ENCODE measurements at regions not wholly inside any gene's neighbourhood (a gene's known extent, or its start where the extent isn't known, plus 50 kb on each side); places are given as distances from the start of the nearest gene placed in this dataset.
"Not testable (repeated sequence)": the region's sequence is repeated elsewhere in the genome, so short reads cannot be mapped to it uniquely, and the experiment has no call there.

- no peak for DNase-seq
These were observed 324.7 kb upstream of the FAM47C start for GRCh38 chrX:36683507-36683906.

GRCh38 chrX:36684053-36684452 lies 324.1 kb upstream of the FAM47C start:
- no peak for DNase-seq

GRCh38 chrX:36721990-36722389 lies 286.2 kb upstream of the FAM47C start:
- no peak for DNase-seq

- no peak for DNase-seq
These were observed 254.6 kb upstream of the FAM47C start for GRCh38 chrX:36753602-36754001.

DNA sequence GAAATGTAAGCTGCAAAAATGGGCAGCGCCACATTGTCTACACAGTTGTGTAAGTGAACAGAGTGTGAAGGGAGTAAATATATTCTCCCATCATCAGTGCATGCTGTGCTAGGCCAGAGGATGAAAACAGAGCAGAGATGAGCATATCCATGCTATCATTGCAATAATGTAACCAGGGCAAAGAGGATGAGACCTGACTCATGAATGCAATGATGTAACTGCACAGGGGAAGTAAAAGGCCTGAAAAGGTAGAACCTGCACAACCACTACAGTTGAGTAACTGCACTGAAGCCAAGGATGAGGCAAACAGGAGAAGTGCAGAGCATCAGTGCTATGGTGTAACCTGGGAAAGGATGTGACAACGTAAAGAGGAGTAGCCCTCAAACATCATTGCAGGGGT lies 220.4 kb upstream of the FAM47C start:
- no peak for DNase-seq

DNA sequence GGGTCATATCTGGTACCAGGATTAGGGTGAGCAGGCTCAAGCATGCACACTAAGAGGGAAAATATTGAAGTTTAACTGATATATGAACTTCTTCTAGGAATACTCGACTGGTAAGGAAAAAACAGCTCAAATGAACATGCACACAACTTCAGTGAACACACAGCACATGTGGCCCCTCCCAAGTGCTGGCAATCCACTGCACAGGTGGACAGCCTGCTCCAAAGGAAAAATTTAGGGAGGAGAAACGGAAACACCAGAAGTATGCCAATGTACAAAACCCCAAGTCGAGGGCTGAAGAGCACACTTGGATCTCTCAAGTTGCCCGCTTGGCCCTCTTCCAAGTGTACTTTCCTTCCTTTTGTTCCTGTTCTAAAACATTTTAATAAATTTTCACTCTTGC lies 205.0 kb upstream of the FAM47C start:
- DNase-seq = no peak

GRCh38 chrX:36804066-36804465 lies 204.1 kb upstream of the FAM47C start:
- no peak for DNase-seq

GRCh38 chrX:36844857-36845256 lies 163.3 kb upstream of the FAM47C start:
- DNase-seq = no peak

GRCh38 chrX:36847496-36847895 lies 160.7 kb upstream of the FAM47C start:
- DNase-seq = no peak

DNA sequence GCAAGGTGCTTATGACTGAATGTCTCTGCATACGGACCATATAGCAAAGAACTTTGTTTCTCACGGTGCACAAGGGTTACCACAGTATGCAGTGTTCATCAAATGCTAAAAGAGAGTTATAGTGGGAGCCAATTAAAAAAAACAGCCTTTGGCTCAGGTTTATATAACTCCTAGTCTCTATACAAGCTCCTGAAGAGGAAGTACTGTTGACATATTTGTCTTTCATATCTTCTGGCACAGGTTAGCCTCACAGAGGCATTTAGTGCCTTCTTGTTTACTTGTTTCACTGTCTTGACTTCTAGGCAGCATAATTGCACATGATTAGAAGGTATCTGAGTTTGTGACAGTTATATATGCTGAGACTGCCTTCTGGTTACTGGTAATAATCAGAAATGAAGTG lies 158.8 kb upstream of the FAM47C start:
- no peak for DNase-seq

DNA sequence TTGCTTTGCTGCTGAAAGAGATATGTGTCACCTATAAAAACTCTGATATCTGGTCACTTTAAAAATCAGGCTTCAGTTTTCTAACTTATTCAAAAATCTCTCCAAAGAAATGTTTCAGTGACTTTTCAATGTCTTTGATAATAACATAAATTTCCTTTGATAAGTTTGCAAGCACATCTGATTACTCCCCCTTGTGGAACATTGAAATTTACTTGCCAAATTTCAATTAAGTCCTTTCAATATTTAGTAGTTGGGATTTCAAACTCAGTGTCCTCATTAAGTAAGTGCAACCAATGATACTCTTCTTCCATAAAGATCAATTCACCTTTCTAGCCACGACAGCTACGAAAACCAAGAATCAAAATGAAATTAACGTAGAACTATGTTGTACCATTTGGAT lies 151.3 kb upstream of the FAM47C start:
- no peak for DNase-seq

GRCh38 chrX:36859231-36859630 lies 148.9 kb upstream of the FAM47C start:
- no peak for DNase-seq

- DNase-seq = no peak
These were observed 146.6 kb upstream of the FAM47C start for GRCh38 chrX:36861601-36862000.

DNA sequence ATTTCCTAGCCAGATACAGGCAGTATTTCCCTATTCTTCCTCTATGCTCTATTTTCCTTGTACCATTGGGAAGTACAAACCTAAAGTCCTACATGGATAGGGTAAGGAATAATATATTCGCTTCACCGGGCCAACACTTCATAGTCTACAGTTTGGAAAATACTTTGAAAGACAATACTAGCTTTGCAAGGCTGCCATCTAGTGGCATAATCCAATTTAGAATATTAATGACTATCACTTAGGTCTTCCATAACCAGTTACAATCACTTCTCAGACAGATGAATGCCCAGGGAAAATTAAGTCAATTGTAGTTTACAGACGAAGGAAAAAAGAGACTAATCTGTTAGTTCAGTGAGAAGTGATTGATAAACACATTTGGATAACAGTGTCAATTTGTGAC lies 141.0 kb upstream of the FAM47C start:
- peak; percentile 0 for DNase-seq

- no peak for DNase-seq
These were observed 139.6 kb upstream of the FAM47C start for GRCh38 chrX:36868592-36868991.

GRCh38 chrX:36869457-36869856 lies 138.7 kb upstream of the FAM47C start:
- DNase-seq = no peak

DNA sequence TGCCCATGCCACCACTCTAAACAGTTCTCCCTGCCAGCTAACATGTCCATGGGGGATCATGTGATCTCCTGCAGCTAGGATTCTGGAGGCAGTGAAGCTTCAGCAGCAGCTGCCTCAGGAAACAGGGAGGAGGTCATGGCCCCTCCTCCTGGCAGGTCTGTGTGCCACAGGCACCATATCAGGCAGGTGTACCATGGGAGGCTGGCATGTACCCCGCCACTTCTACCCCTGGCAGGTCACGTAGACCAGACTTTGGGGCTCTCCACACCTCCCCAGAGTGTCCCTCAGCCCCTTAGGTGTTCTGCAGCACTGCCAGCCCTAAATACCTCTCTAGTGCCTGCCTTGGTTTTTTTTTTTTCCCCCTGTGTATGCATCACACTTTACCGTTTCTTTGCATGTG lies 110.5 kb upstream of the FAM47C start:
- no peak for DNase-seq

GRCh38 chrX:36898301-36898700 lies 109.9 kb upstream of the FAM47C start:
- no peak for DNase-seq

DNA sequence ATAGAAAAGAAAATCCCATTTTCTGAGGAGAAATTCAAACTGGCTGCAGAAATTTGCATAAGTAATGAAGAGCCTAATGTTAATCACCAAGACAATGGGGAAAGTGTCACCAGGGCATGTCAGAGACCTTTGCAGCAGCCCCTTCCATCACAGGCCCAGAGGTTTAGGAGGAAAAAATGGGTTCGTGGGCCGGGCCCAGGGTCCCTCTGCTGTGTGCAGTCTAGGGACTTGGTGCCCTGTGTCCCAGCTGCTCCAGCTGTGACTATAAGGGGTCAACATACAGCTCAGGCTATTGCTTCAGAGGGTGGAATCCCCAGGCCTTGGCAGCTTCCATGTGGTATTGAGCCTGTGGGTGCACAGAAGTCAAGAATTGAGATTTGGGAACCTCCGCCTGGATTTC lies 103.6 kb upstream of the FAM47C start:
- DNase-seq = not testable (repeated sequence)

GRCh38 chrX:36908801-36909675 lies 99.1 kb upstream of the FAM47C start:
- DNase-seq = no peak

DNA sequence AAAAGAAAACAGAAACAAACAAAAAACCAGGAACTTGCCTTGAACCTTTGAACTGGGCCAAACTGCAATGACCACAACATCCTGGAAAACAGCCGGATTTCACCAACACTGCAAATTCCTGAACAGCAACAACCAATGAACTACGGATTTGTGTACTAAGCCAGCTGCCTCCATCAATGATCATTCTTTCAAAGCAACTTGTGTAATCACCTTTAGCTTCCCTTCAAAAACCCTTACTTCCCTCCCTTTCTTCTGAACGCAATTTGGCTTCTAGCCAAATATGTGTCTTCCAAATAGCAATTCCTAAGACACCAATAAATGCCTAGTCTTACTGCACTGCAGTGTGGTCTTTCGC lies 98.5 kb upstream of the FAM47C start:
- DNase-seq = no peak

GRCh38 chrX:36913551-36913950 lies 94.6 kb upstream of the FAM47C start:
- no peak for DNase-seq

GRCh38 chrX:36916941-36917340 lies 91.2 kb upstream of the FAM47C start:
- no peak for DNase-seq

DNA sequence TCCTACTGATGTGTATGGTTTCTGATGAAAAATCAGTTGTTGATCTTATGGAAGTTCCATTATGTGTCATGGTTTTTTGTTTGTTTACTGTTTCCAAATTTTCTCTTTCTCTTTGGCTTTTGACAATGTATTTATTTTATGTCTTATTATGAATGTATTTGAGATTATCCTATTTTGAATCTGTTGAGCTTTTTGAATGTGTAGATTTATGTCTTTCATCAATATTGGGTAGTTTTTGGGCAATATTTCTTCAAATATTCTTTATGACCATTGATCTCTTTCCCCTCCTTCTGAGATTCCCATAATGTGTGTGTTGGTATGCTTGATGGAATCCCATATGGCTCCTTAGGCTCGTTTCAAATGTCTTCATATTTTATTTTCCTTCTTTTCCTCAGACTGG lies 80.5 kb upstream of the FAM47C start:
- no peak for DNase-seq

DNA sequence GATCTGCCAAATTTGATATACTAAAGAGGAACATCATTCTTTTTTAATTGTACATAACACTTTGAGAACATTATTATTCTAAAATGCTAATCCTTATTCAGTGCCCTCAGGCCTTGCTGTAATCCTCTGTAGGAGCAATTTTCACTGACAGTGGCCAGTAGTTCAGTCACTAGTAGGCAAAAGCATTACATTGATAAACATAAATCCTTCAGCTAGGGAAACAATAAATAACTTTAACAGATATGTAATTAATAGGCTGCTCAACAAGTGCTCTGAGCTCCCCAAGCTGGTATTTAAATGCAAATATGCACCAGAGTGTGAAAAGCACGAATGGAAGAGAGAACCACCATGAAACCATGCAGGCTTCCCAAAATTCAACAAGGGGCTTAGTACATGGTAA lies 77.7 kb upstream of the FAM47C start:
- no peak for DNase-seq
